GM19455 (cell line): ENCODE measurements at regions not wholly inside any gene's neighbourhood (a gene's known extent, or its start where the extent isn't known, plus 50 kb on each side); places are given as distances from the start of the nearest gene placed in this dataset.

Experiments
- ATAC-seq: cut with Tn5 transposase; IDR thresholded peaks from one replicate; pipeline ENCODE4 v1.9.1; 2021; ENCODE audit not compliant: unreplicated experiment

DNA sequence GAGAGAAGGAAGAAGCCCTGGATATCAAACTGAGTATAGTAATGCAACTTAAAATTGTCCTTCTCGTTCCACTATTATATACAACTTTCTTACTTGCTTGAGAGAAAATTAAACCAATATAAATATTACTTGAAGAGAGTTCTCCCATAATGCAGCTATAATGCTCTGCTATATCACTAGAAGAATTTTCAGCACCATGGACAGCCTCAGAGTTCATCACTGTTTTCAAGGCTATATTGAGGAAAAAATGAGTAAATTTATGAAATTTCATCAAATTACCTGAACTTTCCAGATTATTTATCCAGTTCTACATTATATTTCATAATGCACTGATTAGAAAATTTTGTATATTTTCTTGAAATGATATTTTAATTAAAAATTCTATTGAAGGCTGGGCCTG lies 1053.5 kb upstream of the FAM98A start:
- ATAC-seq, result no peak

GRCh38 chr2:34646901-34647300 lies 1047.8 kb upstream of the FAM98A start:
- ATAC-seq, result no peak

DNA sequence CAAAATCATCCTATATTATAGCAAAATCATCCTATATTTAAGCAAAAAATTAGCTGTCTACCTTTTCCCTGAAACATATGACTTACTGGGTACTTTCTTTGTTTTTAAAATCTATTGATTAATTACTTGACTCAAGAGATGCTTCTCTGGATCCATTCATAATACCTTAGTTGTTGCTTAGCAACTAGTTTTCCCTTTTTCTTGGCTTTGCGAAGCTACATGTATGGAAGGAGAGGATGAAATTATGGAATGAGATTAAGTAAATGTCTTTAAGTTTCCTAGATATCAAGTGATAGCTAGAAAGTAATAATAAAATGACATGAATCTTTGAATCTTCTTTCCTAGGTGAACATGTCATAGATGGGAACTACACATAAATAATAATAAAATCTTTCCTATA lies 1033.2 kb upstream of the FAM98A start:
- no peak for ATAC-seq

DNA sequence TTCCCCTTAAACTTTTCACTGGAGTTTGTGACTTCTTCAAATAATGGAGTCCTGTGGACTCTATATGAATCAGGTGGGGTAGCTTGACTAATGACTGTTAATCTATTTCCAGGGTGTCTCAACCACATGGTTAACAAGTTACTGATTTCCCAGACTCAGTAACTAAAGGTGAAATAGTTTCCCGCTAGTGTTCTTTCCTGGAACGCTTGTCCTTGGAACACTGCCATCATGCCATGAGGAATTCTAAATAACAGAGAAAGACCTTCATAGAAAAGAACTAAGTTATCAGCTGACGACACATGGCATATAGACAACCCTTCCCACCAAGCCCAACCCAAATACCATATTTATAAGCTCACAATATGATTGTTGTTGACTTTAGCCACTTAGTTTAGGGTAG lies 1027.9 kb upstream of the FAM98A start:
- ATAC-seq, result no peak

DNA sequence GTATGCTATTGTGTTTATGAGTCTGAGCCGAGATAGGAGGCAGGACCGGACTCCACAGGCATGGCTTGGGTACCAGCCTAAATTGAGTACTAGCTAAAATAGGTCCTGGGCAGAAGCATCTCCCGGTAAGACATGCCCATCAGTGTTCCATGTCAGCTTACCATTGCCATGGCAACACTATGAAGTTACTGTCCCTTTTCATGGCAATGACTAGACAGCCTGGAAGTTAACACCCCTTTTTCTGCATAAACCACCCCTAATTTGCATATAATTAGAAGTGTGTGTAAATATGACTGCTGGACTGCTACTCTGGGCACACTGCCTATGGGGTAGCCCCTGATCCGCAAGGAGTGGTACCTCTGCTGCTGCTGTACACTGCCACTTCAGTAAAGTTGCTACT lies 1005.1 kb upstream of the FAM98A start:
- no peak for ATAC-seq

- ATAC-seq, result no peak
Measured at GRCh38 chr2:34602262-34602661, 1003.2 kb upstream of the FAM98A start.

- ATAC-seq, result no peak
Measured at GRCh38 chr2:34601561-34601960, 1002.5 kb upstream of the FAM98A start.

DNA sequence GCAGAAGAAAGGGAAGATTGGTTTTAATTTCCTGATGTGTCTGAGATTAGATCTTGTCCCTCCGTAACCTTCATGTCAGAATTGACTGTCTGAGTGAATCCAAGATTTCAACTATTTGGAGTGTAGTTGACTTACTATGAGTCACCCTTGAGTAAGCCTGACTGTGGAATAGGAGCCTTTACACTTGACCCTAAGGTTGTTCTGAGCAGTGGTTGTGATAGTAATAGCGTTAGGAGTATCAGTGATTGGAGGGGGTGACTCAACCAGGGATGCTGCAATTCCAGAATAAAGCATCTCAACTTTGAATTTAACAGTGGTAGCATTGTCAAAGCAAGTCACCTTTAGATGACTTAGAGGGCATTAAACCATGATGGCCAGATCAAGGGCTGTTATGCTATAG lies 979.5 kb upstream of the FAM98A start:
- no peak for ATAC-seq

DNA sequence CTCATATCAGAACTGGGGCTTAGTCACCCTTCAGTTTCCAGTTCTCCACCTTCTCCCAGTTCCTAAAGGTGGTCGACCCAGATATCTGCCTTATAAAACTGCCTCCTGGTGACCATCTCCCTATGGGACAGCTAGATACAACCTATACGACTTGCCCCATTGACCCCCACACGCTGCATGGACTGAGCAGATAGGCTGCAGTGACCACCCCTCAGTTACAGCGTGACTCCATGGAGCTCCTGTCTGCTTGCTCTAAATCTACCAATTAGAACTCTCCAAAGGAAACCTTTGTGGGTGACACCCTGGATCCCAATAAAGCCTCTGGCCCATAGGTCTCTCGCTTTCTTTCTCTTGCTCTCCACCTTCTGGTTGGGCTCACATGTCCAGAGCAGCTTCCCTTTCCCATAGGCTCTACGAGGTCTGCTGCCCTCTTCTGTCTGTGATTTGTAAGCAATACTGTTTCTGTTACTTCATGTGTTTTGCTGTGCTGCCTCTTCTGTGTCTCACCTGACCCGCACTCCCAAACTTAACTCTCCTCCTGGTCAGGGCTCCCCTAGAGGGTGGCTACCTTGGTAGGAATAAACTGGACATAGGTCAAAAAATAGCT lies 971.3 kb upstream of the FAM98A start:
- ATAC-seq, result no peak

DNA sequence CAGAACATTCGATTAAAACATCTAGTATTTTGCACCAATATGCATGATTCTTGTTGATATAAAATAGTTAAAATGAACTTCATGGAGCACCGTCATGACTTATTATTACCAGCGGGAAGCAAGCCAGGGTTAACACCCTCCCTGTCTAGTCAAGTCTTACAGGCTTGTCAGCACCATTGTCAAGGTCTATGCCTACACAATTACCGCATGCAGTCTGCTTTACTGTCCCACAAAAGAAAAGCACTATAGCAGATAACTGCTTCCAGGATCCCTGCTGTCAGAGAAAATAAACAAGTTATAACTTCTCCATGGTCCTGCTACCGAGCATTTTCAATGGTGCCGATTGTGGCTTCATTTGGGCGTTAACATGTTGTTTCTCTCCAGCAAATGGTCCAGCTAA lies 968.0 kb upstream of the FAM98A start:
- ATAC-seq, result no peak

DNA sequence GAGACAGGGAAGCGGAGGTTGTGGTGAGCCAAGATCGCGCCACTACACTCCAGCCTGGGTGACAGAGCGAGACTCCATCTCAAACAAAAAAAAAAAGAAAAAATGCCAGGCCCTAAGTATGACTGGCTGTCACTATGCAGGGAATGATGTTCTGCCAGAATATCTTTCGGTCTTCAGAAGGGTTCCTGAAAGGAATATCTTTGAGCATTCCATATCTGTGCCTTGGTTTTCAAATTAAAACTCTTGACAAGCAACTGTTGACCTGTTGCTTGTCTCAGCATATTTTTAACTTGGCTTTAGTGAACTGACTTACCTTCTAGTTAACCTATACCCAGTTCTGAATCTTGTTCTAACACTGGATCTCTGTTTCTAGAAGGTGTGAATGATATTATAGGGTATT lies 953.2 kb upstream of the FAM98A start:
- no peak for ATAC-seq

DNA sequence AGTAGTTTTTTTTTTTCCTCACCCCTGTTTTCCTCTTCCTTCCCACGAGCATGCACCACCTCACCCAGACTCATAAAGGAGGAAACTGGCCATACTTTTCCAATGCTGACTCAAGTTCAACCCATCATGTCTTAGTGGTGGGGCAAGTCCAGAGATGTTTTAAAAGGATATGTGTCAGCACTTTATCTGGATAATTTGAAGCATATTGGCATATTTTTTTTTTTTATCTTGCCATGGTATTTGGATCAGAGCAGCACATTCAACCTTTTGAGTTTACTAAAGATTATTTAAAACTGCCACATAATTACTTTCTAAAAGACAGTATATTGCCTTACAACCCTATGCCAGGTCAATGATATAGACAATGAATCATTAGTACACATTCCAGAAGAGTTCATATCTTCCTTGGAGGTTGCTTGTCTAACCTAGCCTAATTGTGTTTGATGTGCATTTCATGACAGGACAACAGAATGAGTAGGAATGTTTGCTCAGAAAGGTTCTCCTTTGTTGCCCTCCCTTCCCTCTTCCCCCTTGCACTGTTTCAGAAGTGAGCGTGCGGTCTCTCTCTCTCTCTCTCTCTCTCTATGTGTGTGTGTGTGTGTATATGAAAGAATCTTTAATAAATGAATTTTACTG lies 950.7 kb upstream of the FAM98A start:
- ATAC-seq, result no peak

GRCh38 chr2:34547900-34548299 lies 948.8 kb upstream of the FAM98A start:
- no peak for ATAC-seq

DNA sequence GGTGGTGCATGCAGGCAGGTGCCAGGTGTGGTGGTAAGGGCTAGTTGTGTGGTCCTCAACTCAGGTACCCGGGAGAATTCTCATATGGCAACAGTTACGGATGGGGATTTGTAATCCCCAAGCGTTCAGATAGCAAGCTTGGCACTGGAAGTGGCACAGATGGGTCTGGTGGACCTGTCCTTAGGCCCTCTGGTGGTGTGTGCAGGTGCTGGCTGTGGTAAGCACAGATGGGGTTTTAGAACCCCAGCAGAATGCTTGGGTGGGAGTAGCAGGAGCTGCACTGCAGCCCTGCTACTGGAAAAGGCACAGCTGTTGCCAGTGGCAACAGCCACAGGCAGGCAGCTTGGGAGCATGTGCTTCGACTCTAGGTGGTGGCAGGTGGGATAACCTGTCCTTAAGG lies 948.2 kb upstream of the FAM98A start:
- ATAC-seq, result no peak

- ATAC-seq, result no peak
Measured at GRCh38 chr2:34545486-34546136, 946.5 kb upstream of the FAM98A start.

DNA sequence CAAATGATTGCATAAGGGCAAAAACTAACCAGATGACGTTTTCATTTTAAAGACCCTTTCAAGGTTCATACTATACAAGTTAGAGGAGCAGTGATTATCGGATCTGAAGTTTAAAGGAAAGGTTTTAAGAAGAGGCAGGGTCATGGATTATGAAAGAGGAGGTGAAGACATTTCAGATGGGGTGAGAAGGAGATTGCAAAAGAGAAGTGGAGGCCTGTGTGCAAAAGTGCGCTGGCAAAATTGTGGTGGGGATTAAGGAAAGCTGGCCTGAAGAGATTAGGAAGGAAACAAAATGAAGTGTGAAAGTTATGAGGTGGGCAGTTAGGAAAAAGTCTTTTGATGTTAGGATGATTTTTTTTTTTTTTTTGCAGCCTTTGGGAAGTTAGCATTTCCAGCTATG lies 935.7 kb upstream of the FAM98A start:
- ATAC-seq, result no peak

DNA sequence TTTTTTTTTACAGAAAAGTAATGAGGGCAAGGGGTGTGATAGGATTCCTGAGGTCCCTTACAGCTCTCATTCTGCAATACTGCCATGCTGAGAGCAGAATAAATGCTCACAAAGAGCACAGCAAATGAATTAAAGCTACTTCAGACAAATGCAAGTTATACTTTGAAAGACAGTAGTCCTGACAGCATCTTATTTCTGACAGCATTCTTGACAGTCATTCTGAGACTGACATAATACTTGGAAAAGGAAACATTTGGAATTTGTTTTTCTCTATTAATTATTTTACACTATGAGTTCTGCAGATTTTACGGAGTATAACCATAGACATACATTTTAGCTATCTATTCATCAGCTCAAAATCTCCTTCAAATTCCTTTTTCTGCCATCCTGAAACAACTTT lies 935.2 kb upstream of the FAM98A start:
- no peak for ATAC-seq

GRCh38 chr2:34533585-34534183 lies 934.6 kb upstream of the FAM98A start:
- ATAC-seq, result no peak

DNA sequence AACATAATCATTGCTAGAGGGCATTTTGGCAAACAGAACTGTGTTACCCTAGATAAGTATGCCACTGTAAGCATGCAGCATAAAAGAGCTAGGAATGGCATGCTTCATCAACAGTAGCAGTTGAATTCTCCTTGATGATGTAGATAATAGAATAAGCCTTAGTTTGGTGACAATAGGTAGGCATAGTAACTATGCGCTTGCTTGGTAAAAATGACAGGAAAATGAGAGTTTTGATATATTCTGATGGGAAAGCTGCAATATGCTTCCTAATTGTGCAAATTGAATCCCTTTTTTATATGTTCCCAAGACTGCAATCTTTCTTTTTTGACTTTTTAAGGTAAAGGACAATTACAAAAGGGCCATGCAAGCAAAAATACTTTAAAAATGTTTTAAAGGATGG lies 930.9 kb upstream of the FAM98A start:
- no peak for ATAC-seq

GRCh38 chr2:34523958-34524514 lies 924.9 kb upstream of the FAM98A start:
- no peak for ATAC-seq

DNA sequence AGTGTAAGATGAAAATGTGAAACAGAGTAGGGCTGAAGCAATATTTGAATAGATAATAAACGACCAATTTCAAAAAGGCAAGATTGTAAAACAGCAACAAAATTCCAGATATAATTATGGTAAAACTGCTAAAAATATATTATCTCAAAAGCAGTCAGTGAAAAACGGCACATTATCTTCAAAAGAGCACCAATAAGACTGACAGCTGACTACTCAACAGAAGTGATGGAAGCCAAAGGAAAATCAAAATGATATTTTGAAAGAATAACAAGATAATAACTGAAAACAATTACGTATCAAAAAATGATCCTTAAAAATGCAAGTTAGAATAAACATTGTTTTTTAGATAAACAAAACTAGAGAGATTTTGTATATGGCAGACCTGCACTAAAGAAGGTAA lies 920.6 kb upstream of the FAM98A start:
- ATAC-seq, result no peak

DNA sequence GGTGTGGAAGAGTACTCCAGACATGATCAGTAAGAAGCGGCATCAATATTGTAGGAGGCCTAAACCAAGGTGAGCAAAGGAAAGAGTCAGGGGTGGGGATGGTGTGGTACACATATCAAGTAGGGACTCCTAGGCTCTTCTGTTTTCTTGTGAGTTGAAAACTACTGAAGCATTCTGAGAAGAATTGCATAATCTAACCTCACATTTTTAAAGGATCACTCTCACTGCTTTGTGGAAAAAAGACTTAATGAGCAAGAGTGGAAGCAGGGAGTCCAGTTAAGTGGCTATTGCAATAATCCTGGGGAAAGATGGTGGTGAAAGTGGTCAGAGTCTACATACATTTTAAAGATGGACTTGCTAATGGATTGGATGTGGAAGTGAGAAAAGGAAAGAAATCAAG lies 899.5 kb upstream of the FAM98A start:
- no peak for ATAC-seq
